Activated effector memory CD4-positive, alpha-beta T cell treated with anti-CD3 and anti-CD28 coated beads, Interleukin-2, amount 50 U/mL, for 16 hours (primary cell): ENCODE measurements at regions not wholly inside any gene's neighbourhood (a gene's known extent, or its start where the extent isn't known, plus 50 kb on each side); places are given as distances from the start of the nearest gene placed in this dataset.

Experiments used
- DNase-seq: peaks from one replicate; pipeline ENCODE4 v3.0.0-alpha.2; 2020

DNA sequence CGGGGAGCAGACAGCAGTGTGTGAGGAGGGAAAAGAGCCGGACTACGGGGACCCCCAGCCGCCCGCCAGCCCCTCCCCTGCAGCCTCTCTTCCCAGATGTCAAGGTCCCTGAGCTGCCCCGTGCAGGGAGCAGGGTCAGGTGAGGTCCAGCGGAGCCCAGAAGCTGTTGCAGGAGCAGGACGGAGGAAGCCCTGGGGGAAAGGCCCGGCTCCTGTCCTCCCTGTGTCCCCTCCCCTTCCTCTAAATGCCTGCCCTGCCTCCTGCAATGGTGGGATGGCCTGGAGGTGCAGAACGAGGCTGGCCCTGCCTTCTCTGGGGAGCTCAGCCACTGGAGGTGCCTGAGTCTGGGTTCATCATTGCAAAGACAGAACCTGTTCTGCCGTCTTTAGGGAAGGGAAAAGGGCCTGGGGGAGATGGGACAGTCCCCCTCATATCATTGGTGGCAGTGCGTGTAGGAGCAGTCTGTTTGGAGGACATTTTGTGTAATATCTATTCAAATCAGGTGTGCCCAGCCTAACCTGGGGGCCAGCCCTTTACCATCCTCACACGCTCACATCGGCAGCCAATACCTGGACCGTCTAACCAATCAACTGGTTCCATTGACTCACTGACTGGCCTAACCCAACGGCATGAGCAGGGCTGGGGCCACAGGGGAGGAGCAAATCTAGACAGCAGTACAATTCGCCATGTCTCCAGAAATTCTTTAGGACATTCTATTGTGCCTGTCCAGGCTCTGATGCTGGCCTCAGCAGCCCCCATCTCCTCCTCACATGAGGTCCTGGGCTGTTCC, 364.1 kb upstream of the SFSWAP start:
- DNase-seq, result peak; percentile 24

GRCh38 chr12:131347345-131347714, 363.6 kb upstream of the SFSWAP start:
- no peak for DNase-seq

GRCh38 chr12:131347732-131348131, 363.2 kb upstream of the SFSWAP start:
- DNase-seq, result peak; percentile 30

DNA sequence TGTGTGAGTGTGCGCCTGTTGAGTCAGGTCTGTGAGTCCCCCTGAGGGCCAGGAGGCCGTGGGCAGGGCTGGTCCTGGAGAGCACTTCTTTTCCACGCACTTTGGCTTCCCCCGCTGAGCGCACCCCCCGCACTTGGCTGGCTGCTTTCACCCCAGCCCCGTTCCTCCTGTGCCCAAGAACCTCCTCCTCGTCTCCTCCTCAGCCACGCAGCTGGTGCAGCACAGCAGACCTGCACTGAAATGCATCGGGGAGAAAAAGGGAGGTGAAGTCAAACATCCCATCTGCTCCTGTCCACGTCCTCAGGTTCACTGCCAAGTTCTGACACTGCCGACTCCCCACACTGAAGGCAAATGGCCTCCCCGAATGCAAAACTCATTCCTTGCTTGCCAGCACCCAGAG, 362.7 kb upstream of the SFSWAP start:
- peak; percentile 21 for DNase-seq

DNA sequence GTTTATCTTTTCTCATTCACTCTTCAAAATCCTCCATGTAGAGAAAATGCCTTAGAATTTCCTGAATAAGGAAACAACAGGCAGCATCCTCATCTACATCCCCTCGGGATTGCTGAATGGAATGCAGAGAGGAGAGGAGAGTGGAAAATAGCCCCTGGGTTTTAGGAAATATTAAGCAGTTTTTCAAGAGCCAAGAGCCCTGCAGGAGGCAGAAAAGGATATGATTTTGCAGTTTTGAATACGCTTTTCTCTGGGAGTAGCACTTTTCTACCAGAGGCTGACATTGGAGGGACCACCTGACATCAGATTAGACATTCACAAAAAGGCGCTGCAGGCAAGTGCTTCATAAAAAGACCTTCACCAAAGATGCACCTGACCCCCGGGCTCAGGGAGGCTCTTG, 362.2 kb upstream of the SFSWAP start:
- DNase-seq, result peak; percentile 10

DNA sequence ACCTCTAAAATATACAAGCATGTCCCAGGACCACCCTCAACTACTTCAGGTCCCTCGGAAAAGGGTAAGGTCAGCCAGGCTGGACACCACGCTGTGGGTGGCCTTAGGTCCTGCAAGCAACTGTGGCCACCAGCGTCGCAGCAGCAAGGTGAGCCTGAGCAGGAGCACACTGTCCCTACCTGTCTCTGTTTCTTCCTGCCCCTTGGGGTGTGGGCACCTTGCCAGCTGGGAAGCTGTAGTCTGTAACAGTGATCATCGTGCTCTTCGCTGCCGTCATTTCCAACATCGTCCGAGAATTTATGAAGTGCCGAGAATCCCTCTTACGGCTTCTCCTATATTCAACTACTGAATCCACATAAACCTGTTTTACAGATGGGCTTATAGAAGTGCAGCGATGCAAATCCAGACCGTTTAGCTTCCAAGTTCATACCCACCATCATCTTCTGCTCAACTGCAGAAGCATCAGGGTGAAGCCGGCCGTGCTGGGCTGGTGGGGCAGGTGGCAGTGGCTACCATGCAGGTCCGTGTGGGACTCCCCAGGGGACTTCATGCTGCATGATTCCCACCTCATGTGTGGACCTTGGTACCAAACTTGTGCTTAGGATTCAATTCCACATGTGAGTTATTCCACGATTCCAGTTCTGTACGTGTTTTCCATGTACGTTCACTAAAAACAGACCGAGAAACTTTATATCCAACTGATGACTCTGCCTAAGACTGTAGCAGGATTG, 361.3 kb upstream of the SFSWAP start:
- DNase-seq, result peak; percentile 30

DNA sequence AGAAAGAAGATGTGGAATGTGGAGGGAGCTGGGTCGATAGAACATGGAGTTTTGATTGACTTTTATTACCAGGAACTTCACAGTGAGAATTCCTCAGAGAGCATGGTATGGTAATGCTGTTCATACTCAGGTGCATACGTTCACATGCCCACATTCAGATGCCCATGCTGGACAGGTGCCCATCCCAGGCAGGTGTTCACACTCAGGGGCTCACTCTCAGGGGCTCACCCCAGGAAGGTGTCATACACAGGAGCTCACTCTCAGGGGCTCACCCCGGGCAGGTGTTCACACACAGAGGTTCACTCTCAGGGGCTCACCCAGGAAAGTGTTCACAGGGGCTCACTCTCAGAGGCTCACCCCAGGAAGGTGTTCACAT, 360.0 kb upstream of the SFSWAP start:
- no peak for DNase-seq

- DNase-seq, result peak; percentile 37
Observed at GRCh38 chr12:131351319-131352028, 359.4 kb upstream of the SFSWAP start.

DNA sequence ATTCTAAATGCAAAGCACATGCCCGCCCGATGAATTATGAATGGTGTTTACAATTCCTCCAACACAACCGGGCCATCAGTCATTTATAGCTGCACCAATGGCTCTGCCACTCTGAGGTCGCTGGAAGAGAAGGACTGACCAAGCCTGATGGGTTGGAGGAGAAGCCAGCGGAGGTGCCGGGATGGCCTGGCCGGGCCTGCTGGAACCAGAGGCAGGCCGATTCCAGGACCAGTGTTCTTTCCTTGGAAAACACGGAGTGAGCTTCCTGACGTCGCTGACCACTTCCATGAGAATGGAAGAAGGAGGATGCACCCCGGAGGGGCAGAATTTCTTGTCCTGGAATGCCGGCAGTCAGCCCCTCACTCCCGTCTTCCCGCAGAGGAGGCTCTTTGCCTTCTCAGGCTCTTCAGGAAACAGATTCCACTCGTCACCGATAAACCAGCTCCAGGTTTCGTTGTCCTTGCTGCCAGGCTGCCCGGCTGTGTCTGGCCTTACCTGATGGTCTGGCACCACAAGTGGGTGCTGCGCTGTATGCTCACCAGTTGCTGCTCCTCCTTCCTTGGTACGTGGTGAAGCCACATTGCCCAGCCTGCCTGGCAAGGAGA, 358.5 kb upstream of the SFSWAP start:
- peak; percentile 33 for DNase-seq

DNA sequence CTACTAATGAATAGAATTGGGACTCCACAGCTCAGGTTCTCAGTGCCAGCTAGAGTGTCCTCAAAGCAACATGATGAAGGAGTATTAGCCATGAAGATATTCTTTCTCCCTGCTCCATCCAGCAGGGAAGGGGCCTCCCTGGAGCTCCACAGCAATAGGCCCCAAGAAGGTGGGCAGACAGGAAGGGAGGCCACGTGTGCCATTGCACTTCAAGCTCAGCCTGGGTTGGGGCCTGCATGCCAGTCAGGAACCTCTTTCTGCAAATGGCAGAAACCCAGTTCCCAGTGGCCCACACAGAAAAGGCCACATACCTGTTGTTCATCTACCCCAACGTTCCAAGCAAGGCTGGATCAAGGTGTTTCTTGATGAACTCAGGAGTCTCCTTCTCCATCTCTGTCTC, 357.5 kb upstream of the SFSWAP start:
- DNase-seq, result peak; percentile 50

- peak; percentile 10 for DNase-seq
Observed at GRCh38 chr12:131353826-131354225, 357.1 kb upstream of the SFSWAP start.

DNA sequence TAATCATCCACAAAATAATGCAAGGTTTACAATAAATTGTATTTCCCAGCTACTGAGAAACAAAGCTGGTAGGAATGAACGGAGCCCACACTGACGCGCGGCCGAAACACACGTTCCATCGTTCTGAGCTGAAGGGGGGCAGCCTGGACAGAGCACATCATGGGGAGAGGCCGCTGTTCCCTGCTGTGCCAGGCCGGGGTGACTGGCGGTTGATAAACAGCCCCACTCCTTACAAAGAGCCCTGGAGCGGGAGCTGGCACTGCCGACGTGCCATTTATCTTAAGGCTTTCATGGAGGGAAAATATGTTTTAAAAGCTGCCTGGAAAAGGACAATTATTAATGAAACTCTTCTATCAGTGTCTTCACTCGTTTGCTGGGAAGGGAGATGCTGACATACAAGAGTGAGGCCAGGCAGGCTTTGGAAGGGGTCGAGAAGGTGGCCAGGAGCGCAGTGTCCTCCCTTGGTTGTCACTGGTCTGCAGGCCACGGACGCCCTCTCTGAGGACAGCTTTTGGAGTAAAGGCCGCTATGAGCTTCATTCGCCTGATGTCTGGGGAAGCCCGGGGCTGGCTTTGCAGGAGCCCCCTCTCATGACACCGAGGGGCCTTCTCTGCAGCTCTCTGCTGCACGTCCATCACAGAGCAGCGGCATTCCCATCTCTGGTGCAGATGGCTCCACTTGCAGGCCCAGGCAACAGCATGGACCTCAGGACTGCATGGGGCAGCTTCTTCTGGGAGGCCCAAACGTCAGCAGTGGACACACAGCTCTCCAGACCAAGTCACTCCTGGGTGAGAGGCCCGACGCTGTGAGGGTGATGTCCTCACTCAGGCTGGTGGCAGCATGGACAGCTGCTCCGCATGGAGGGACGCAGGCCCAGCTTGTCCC, 355.3 kb upstream of the SFSWAP start:
- peak; percentile 43 for DNase-seq

- peak; percentile 2 for DNase-seq
Observed at GRCh38 chr12:131356485-131357184, 354.3 kb upstream of the SFSWAP start.

DNA sequence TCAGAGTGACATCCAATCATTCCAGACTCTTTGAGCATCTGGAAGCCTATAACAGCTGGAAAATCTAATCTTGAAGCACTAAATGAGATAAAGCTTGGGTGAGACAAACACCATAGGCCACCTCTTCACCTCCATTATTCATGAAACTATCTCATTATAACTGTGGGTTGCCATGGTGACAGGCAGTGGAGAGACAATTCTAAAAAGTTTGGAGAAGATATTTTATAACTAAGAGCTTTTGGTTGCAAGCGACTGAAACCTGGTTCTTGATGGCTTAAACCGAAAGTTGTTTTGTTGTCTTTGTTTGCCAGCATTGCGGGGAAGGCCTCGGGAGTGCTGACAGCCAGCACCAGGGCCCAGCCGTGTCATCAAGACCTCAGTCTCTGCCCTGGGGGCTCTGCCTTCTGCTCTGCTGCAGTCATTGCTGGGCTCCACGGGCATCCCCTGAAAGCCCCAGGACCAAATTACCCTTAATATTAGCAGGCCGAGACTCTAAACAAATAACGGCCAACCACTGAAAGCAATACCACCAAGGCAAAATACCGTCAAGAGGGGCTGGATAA, 353.6 kb upstream of the SFSWAP start:
- peak; percentile 16 for DNase-seq

GRCh38 chr12:131357920-131358319, 353.0 kb upstream of the SFSWAP start:
- peak; percentile 4 for DNase-seq

GRCh38 chr12:131362291-131363211, 348.3 kb upstream of the SFSWAP start:
- peak; percentile 46 for DNase-seq

DNA sequence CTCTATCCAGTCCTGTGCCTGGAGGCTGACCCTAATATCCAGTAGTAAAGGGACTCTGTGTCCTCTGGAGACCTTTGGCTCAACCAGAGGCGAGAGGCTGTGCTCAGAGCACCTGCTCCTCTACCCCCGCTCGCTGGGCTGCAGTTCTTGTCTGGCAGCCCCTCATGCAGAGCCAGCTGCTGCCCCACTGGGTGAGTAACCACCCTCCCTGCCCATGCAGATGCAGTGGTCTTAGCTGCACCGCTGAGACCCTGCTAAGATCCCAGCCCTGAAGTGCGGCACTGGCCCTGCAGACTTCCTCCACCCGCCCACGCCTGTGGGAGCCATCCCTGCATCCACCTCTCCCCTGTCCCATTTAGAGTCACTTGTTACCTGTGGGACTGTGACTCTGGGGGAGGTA, 347.5 kb upstream of the SFSWAP start:
- DNase-seq, result peak; percentile 30

DNA sequence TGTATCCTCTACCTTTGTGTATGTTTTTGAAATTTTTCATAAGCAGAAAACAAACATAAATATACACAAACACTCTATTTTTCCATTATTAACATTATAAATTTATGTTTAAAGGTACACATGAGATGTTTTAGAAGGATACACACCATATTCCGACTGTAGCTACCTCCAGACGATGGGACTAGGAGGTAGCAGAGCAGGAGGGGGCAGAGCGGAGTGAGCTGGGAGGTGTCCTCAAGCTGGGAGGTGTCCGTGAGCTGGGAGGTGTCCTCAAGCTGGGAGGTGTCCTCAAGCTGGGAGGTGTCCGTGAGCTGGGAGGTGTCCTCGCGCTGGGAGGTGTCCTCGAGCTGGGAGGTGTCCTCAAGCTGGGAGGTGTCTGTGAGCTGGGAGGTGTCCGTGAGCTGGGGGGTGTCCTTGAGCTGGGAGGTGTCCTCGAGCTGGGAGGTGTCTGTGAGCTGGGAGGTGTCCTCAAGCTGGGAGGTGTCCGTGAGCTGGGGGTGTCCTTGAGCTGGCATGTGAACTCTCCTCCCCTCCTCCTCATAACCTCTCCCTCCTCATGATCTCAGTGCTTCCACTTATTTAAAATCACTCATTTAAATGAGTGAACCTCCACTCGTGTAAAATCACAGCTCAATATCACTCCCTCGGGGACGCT, 346.9 kb upstream of the SFSWAP start:
- peak; percentile 31 for DNase-seq
